EH (cell line): ENCODE measurements at regions not wholly inside any gene's neighbourhood (a gene's known extent, or its start where the extent isn't known, plus 50 kb on each side); places are given as distances from the start of the nearest gene placed in this dataset.

Experiments
- DNase-seq: peaks from one replicate; pipeline ENCODE4 v3.0.0-alpha.2; 2015; ENCODE audit warnings: low read depth

GRCh38 chr14:87233806-87234384 lies 759.1 kb downstream of the GALC start:
- no peak for DNase-seq

DNA sequence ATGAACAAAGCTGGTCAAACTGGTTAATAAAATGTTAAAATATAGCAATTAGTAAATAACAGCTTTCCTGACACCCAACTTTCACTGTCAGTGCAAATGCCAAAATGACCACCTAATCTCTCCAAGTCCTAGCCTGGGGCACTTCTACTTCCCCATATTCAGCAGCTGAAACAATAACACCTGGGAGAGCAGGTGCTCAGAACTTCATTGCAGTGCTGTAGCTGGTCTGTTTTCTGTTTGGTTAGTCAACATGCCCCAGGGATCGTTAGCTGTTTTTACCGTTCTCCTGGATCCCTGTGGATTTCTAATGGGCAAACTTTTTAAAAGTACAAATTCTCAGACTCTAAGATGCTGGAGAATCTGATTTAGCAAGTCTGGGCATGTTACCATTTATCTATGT lies 759.7 kb downstream of the GALC start:
- no peak for DNase-seq

DNA sequence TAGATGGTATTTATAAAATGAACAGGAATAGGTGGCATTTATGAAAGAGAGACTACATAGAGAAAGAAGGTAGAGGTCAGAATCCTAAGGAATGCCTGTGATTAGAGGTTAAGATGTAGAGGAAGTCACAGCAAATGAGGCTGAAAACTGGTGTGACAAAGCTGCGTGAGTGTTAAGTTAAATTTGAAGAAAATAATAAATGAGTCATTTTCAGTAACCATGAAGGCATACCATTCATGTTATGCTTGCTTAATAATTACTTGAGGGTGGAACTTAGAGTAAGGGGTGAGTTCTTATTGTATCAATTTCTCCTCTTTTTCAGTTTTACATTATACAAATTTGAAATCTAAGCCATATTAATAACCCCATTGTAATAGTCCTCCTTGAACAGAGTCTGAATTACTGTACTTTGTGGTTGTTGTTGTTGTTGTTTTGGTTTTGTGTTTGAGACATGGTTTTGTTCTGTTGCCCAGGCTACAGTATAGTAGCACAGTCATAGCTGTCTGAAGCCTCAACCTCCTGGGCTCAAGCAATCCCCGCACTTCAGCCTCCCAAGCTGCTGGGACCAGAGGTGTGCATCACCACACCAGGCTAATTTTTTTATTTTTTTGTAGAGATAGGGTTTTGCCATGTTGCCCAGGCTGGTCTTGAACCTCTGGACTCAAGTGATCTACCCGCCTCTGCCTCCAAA lies 761.5 kb downstream of the GALC start:
- DNase-seq: no peak

- no peak for DNase-seq
These were observed 762.3 kb downstream of the GALC start for GRCh38 chr14:87230726-87231125.

GRCh38 chr14:87229131-87229530 lies 763.9 kb downstream of the GALC start:
- no peak for DNase-seq

DNA sequence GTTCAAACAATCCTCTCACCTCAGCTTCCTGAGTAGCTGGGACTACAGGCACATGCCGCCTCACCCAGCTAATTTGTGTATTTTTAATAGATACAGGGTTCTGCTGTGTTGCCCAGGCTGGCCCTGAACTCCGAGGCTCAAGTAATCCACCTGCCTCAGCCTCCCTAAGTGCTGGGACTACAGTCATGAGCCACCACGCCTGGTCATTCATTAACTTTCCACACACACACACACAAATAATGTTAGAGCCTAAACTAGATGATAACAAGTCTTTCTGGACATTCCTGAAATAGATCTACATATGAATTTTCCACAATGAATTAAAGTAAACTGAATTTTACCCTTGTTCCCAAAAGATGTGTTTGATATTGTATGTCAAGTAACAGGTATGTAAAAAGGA lies 776.0 kb downstream of the GALC start:
- DNase-seq: no peak

DNA sequence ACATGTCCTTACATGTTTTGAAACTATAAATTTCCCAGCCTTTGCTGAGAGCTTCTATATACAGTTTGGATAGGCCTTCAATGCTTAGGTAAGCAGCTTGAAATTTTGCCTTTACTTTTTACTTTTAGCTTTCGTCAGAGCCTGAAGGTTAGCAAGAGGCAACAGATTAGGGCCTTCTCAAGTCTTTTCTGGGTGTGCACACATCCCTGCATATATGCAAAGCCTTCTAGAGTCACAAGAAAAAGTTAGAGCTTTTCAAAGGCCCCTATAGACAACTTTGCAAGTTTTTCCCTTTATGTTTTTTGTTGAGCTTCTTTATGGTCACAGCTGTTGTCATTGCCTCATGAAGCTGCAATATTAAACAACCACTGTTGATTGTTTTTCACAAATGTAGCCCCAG lies 778.4 kb downstream of the GALC start:
- DNase-seq: no peak

- no peak for DNase-seq
These were observed 785.2 kb downstream of the GALC start for GRCh38 chr14:87207756-87208155.

DNA sequence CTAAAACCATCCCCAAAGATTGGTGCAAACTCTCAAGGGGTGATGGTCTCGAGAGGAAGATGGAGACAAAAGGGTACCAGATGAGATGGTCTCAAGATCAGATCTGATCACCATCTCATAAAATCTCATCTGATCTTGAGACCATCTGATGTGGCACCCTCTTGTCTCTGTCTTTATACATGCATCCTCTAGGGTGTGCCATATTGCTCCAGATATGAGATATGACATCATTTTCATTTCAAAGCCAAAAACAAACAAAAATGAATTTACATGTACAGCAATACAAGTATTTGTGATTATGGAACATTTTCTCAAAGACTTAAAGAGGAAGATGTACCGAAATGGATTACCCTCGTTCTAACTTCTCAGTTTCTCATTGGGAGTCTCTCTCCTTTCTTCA lies 787.2 kb downstream of the GALC start:
- no peak for DNase-seq

- no peak for DNase-seq
These were observed 789.6 kb downstream of the GALC start for GRCh38 chr14:87203346-87203745.

- DNase-seq: no peak
These were observed 793.6 kb downstream of the GALC start for GRCh38 chr14:87199381-87199780.

DNA sequence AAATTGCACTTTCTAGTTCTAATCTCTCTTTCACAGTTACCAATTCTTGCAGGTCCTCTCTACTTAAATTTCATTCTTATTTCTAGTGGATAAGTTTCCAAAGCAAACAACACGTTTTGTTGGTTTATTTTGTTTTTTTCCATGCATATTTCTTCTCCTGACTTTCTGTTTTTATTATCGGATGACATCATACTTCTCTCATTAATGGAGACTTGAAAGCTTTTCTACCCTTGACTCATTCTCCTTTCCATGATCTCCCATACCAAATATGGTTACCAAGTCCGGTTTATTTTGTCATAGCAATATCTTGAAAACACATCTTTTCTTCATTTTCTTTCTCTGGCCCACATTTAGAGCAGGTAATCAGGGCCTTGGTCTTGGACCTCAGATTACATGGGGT lies 796.5 kb downstream of the GALC start:
- no peak for DNase-seq

- no peak for DNase-seq
These were observed 805.2 kb downstream of the GALC start for GRCh38 chr14:87187786-87188185.

- no peak for DNase-seq
These were observed 806.2 kb downstream of the GALC start for GRCh38 chr14:87186737-87187136.

- DNase-seq: no peak
These were observed 806.9 kb downstream of the GALC start for GRCh38 chr14:87185961-87186560.

DNA sequence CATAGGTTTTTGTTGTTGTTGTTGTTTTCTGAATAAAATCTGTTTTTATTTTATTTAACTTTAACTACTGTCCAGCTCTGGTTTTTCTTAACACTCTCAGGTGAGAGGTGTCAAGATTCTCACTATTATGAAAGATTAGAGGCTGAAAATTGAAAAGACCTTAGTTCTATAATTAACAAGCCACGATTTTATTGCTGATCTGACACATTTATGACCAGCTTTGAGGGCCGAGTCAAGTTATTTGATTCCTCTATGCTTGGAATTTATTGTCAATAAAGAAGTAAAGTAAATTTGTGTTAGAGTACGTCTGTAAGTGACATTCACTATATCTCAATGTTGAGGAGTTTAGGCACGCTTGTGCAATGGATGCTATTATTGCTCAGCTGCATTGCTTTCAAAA lies 808.8 kb downstream of the GALC start:
- DNase-seq: no peak

GRCh38 chr14:87181288-87181687 lies 811.7 kb downstream of the GALC start:
- DNase-seq: no peak

DNA sequence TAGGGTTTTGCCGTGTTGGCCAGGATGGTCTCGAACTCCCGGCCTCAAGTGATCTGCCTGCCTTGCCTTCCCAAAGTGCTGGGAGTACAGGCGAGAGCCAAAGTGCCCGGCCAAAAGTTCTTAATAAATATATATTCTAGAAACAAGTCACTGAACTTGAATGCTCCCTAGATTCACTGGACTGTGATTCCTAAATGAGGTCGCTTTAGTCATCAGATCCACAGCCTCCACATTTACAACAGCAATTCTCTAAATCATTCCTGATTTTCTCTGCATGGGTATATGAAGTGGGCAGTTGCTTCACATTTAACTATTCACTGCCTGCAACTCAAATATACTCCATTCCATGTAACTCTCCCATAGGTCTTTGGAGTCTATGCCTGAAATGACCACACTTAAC lies 813.0 kb downstream of the GALC start:
- no peak for DNase-seq

- no peak for DNase-seq
These were observed 814.7 kb downstream of the GALC start for GRCh38 chr14:87178277-87178676.

DNA sequence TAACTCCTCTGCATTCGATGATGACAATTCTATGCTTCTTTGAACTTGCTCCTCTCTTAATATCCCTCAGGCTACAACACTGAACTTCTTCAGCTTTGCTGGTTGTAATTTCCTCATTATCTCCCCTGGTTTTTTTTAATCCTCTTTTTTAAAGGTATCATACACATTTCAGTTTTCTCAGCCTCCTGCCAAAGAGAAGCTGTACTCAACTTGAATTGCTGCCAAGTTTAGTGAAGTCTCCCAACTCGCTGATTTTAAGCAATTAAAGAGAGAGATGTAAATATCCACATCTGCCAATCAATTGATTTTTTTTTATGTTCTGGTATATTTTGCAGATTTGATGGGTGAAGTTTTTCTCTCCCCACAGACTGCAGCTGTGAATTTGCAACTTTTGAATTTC lies 817.8 kb downstream of the GALC start:
- DNase-seq: no peak

- no peak for DNase-seq
These were observed 821.8 kb downstream of the GALC start for GRCh38 chr14:87171141-87171540.

- no peak for DNase-seq
These were observed 822.8 kb downstream of the GALC start for GRCh38 chr14:87170179-87170578.

GRCh38 chr14:87169362-87169761 lies 823.6 kb downstream of the GALC start:
- DNase-seq: no peak

- DNase-seq: no peak
These were observed 831.5 kb downstream of the GALC start for GRCh38 chr14:87161502-87161901.
